Smooth muscle cell (in vitro differentiated cells): ENCODE measurements at regions not wholly inside any gene's neighbourhood (a gene's known extent, or its start where the extent isn't known, plus 50 kb on each side); places are given as distances from the start of the nearest gene placed in this dataset.
"Not testable (repeated sequence)": the region's sequence is repeated elsewhere in the genome, so short reads cannot be mapped to it uniquely, and the experiment has no call there.

ENCODE experiments used
- DNase-seq: peaks from one replicate; lab custom pipeline; 2025; ENCODE audit not compliant: unreplicated experiment; lab: John Stamatoyannopoulos, UW
- H2AFZ ChIP-seq: fragments of 200-600 bp; sonication (generic); 2 replicates; pipeline ENCODE4 v1.6.0; 2016; ENCODE audit warnings: antibody characterized with exemption, low read depth, mild to moderate bottlenecking
- H3F3A ChIP-seq: fragments of 200-600 bp; sonication (generic); 2 replicates; pipeline ENCODE4 v1.6.0; 2017; ENCODE audit warnings: antibody characterized with exemption, low read depth
- H3K27ac ChIP-seq: fragments of 200-600 bp; sonication (generic); 2 replicates; pipeline ENCODE4 v1.5.1; 2016; ENCODE audit warnings: low read depth, mild to moderate bottlenecking
- H3K27me3 ChIP-seq: fragments of 200-600 bp; sonication (generic); 2 replicates; pipeline ENCODE4 v1.6.1; 2016; ENCODE audit warnings: low read depth, mild to moderate bottlenecking
- H3K36me3 ChIP-seq: fragments of 200-600 bp; sonication (generic); 2 replicates; pipeline ENCODE4 v1.5.1; 2016; ENCODE audit warnings: low read depth
- H3K4me1 ChIP-seq: fragments of 200-600 bp; sonication (generic); 2 replicates; pipeline ENCODE4 v1.5.1; 2016; ENCODE audit warnings: low read depth
- H3K4me2 ChIP-seq: fragments of 200-600 bp; sonication (generic); 2 replicates; pipeline ENCODE4 v1.6.0; 2016; ENCODE audit warnings: mild to moderate bottlenecking
- H3K4me3 ChIP-seq: fragments of 200-600 bp; sonication (generic); 2 replicates; pipeline ENCODE4 v1.5.1; 2016; ENCODE audit warnings: mild to moderate bottlenecking
- H3K79me2 ChIP-seq: fragments of 200-600 bp; sonication (generic); 2 replicates; pipeline ENCODE4 v1.6.0; 2016; ENCODE audit warnings: low read depth, mild to moderate bottlenecking
- H3K9ac ChIP-seq: fragments of 200-600 bp; sonication (generic); 2 replicates; pipeline ENCODE4 v1.6.0; 2016; ENCODE audit warnings: low read depth
- H3K9me3 ChIP-seq: fragments of 200-600 bp; sonication (generic); replicated peaks from 2 replicates; pipeline ENCODE4 v1.5.1; 2016; ENCODE audit warnings: low read depth
- H4K20me1 ChIP-seq: fragments of 200-600 bp; sonication (generic); 2 replicates; pipeline ENCODE4 v1.6.0; 2016; ENCODE audit warnings: low read depth
- CTCF ChIP-seq: fragments of 200-600 bp; sonication (generic); IDR thresholded peaks from 2 replicates; pipeline ENCODE4 v1.5.1; 2017; ENCODE audit warnings: borderline replicate concordance, mild to moderate bottlenecking, antibody characterized with exemption; ENCODE audit not compliant: insufficient read depth, poor library complexity, severe bottlenecking
- WGBS: methylation state at CpG from one replicate; pipeline ENCODE4 v1.1.7; 2016; ENCODE audit warnings: low lambda C conversion rate; 5-methylcytosine and 5-hydroxymethylcytosine counted together

- no peak overlapping the region for H3K4me3 ChIP-seq
- H3K27me3 ChIP-seq, result no peaks in the 10 kb centered on the region
- H3K9me3 ChIP-seq, result no peaks in the 10 kb centered on the region
- no peaks in the 10 kb centered on the region for H3K79me2 ChIP-seq
- WGBS, result 96% methylated on average over 11 of the region's 11 CpGs
- H3K9ac ChIP-seq, result no peak overlapping the region
- DNase-seq, result no peak
- H2AFZ ChIP-seq, result no peak overlapping the region
- no peaks in the 10 kb centered on the region for H4K20me1 ChIP-seq
- H3F3A ChIP-seq, result no peaks in the 10 kb centered on the region
- TF ChIP-seq CTCF, result no peak
- H3K4me2 ChIP-seq, result no peak overlapping the region
- H3K27ac ChIP-seq, result no peak overlapping the region
- H3K4me1 ChIP-seq, result no peaks in the 10 kb centered on the region
- H3K36me3 ChIP-seq, result no peaks in the 10 kb centered on the region
Measured at GRCh38 chr3:125681146-125681545, 85.8 kb upstream of the OSBPL11 start.

GRCh38 chr3:125681906-125682305 lies 86.6 kb upstream of the OSBPL11 start:
- H3K9me3 ChIP-seq, H4K20me1 ChIP-seq, H3K79me2 ChIP-seq, H3K4me1 ChIP-seq, DNase-seq, H3K4me2 ChIP-seq, H3K9ac ChIP-seq, H3K4me3 ChIP-seq, H3K27me3 ChIP-seq, H3K36me3 ChIP-seq, H2AFZ ChIP-seq, H3F3A ChIP-seq, H3K27ac ChIP-seq: not testable (repeated sequence)
- WGBS, result 71% methylated on average over 5 of the region's 5 CpGs

- not testable (repeated sequence) for H2AFZ ChIP-seq, H3K9me3 ChIP-seq, H3K4me1 ChIP-seq, H3K27me3 ChIP-seq, H3K79me2 ChIP-seq, H3K36me3 ChIP-seq, H3K27ac ChIP-seq, H3K9ac ChIP-seq, DNase-seq, H3K4me3 ChIP-seq, H3F3A ChIP-seq, H4K20me1 ChIP-seq, H3K4me2 ChIP-seq
- WGBS, result 80% methylated on average over 4 of the region's 4 CpGs
Measured at GRCh38 chr3:125682610-125683009, 87.3 kb upstream of the OSBPL11 start.

GRCh38 chr3:125683067-125683829 lies 88.0 kb upstream of the OSBPL11 start:
- H3K4me3 ChIP-seq, result no peak overlapping the region
- no peaks in the 10 kb centered on the region for H3K27me3 ChIP-seq
- H4K20me1 ChIP-seq, result no peaks in the 10 kb centered on the region
- H3K79me2 ChIP-seq, result no peaks in the 10 kb centered on the region
- no peak overlapping the region for H3K27ac ChIP-seq
- H3F3A ChIP-seq, result no peaks in the 10 kb centered on the region
- H2AFZ ChIP-seq, result no peak overlapping the region
- no peak overlapping the region for H3K9ac ChIP-seq
- no peak for DNase-seq
- no peaks in the 10 kb centered on the region for H3K9me3 ChIP-seq
- TF ChIP-seq CTCF, result no peak
- WGBS, result 72% methylated on average over 9 of the region's 9 CpGs
- no peaks in the 10 kb centered on the region for H3K4me1 ChIP-seq
- H3K4me2 ChIP-seq, result no peak overlapping the region
- H3K36me3 ChIP-seq, result no peaks in the 10 kb centered on the region
